ENCODE measurements at regions not wholly inside any gene's neighbourhood (a gene's known extent, or its start where the extent isn't known, plus 50 kb on each side); places are given as distances from the start of the nearest gene placed in this dataset.

GRCh38 chr6:168741305-168741704 is 300.3 kb downstream of the SMOC2 start:
- TF ChIP-seq, protein P1, sequence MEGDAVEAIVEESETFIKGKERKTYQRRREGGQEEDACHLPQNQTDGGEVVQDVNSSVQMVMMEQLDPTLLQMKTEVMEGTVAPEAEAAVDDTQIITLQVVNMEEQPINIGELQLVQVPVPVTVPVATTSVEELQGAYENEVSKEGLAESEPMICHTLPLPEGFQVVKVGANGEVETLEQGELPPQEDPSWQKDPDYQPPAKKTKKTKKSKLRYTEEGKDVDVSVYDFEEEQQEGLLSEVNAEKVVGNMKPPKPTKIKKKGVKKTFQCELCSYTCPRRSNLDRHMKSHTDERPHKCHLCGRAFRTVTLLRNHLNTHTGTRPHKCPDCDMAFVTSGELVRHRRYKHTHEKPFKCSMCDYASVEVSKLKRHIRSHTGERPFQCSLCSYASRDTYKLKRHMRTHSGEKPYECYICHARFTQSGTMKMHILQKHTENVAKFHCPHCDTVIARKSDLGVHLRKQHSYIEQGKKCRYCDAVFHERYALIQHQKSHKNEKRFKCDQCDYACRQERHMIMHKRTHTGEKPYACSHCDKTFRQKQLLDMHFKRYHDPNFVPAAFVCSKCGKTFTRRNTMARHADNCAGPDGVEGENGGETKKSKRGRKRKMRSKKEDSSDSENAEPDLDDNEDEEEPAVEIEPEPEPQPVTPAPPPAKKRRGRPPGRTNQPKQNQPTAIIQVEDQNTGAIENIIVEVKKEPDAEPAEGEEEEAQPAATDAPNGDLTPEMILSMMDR (IDR thresholded peaks at IDR 0.05): no peak
- TF ChIP-seq EZH2phosphoT487 (IDR thresholded peaks at IDR 0.05): no peak
